ENCODE measurements at regions not wholly inside any gene's neighbourhood (a gene's known extent, or its start where the extent isn't known, plus 50 kb on each side); places are given as distances from the start of the nearest gene placed in this dataset.

GRCh38 chr2:19525313-19525712 lies 166.9 kb upstream of the OSR1 start:
- no peak for TF ChIP-seq CTCF (IDR thresholded peaks at IDR 0.05; ENCODE audit: borderline replicate concordance, control extremely low read depth, extremely low read depth, insufficient read depth, missing control alignments)
- no peak for DNase-seq (ENCODE audit: low spot score)
- in situ Hi-C loops (cut with MboI; ENCODE audit: low sequenced_read_pairs, unreplicated experiment), result no loop called here

DNA sequence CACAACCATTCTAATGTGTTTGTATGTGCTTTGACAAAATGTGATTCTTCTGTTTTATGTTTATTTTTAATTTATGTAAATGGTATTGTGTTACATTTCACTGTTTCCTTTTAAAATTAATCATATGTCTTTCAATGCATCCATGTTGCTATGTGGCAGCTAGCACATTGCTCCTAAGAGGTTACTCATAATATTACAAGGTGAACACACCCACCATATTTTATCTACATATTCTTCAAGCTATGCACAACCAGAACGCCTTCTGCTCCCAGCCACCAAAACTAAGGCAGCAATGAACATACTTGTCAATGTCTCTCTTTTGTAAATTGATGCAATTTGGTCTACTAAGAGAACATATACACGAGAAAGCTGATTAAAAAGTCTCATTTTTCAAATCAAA lies 160.6 kb upstream of the OSR1 start:
- no peak for DNase-seq (ENCODE audit: low spot score)
- in situ Hi-C loops (cut with MboI; ENCODE audit: low sequenced_read_pairs, unreplicated experiment), result no loop called here
- TF ChIP-seq CTCF (IDR thresholded peaks at IDR 0.05; ENCODE audit: borderline replicate concordance, control extremely low read depth, extremely low read depth, insufficient read depth, missing control alignments), result no peak

- in situ Hi-C loops (cut with MboI; ENCODE audit: low sequenced_read_pairs, unreplicated experiment), result no loop called here
- no peak for DNase-seq (ENCODE audit: low spot score)
- no peak for TF ChIP-seq CTCF (IDR thresholded peaks at IDR 0.05; ENCODE audit: borderline replicate concordance, control extremely low read depth, extremely low read depth, insufficient read depth, missing control alignments)
Observed at GRCh38 chr2:19507137-19507536, 148.7 kb upstream of the OSR1 start.

DNA sequence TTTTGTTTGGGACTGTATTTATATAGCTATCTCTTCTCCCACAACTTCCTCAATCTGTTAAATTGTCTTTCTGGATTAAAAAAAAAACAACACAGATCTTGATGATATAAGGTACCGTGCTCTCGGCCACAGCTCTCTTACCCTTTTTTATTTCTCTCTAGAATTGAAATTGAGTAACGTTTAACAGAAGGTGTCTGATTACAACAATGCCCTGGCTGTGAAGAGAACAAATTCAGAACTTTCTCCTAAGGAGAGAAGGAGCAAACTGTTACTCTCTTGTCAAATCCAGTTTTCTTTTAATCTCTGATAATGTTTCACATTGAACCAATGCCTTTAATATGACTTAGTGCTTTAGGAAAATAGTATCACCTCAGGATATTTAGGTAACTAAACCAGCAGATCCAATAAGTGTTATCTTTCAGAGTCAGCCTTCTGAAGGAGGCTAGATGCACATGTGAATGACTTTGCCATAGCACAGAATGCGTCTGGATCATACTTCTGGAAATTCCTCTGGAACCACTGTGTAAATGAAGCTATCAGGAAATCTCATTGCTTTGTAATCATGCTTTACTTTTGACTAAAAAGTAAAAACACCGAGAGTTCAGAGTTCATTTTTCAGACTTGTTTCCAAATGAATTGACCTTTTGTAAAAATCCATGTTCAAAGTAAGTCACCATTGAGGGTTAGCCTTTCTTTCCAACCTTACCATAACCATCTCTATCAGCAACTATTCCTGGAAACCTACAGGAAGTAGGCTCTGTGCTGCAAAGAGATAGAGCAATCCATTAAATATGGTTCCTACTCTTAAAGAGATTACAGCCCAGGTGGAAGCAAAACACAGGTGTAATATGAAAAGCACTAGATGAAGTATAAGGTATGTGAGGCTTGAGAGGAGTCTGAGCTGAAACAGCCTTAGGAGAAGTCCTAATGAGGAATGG lies 147.0 kb upstream of the OSR1 start:
- TF ChIP-seq CTCF (IDR thresholded peaks at IDR 0.05; ENCODE audit: borderline replicate concordance, control extremely low read depth, extremely low read depth, insufficient read depth, missing control alignments), result no peak
- no peak for DNase-seq (ENCODE audit: low spot score)
- in situ Hi-C loops (cut with MboI; ENCODE audit: low sequenced_read_pairs, unreplicated experiment), result no loop called here

- in situ Hi-C loops (cut with MboI; ENCODE audit: low sequenced_read_pairs, unreplicated experiment), result no loop called here
- no peak for DNase-seq (ENCODE audit: low spot score)
- no peak for TF ChIP-seq CTCF (IDR thresholded peaks at IDR 0.05; ENCODE audit: borderline replicate concordance, control extremely low read depth, extremely low read depth, insufficient read depth, missing control alignments)
Observed at GRCh38 chr2:19504400-19505198, 146.2 kb upstream of the OSR1 start.

DNA sequence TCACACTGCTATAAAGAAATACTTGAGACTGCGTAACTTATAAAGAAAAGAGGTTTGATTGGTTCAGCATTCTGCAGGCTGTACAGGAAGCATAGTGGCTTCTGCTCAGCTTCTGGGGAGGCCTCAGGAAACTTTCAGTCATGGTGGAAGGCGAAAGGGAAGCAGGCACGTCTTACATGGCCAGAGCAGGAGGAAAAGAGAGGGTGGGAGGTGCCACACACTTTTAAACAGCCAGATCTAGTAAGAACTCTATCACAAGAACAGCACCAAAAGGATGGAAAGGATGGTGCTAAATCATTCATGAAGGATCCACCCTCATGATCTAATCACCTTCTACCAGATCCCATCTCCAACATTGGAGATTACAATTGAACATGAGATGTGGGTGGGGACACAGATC lies 145.5 kb upstream of the OSR1 start:
- no peak for DNase-seq (ENCODE audit: low spot score)
- TF ChIP-seq CTCF (IDR thresholded peaks at IDR 0.05; ENCODE audit: borderline replicate concordance, control extremely low read depth, extremely low read depth, insufficient read depth, missing control alignments), result no peak
- in situ Hi-C loops (cut with MboI; ENCODE audit: low sequenced_read_pairs, unreplicated experiment), result no loop called here
